Ovary (tissue), 7 donors: ENCODE measurements at regions not wholly inside any gene's neighbourhood (a gene's known extent, or its start where the extent isn't known, plus 50 kb on each side); places are given as distances from the start of the nearest gene placed in this dataset.

Experiments
- DNase-seq, 5 donors: peaks; one replicate each; pipeline ENCODE4 v3.0.0-alpha.2; 2019 to 2020
- H3K27ac ChIP-seq, 2 donors: fragments of 200-600 bp; one replicate each; pipeline versions ENCODE4 v1.5.1 to v1.8.0; 2019 to 2022
- H3K27me3 ChIP-seq: fragments of 200-600 bp; one replicate; pipeline ENCODE4 v1.8.0; 2022
- H3K36me3 ChIP-seq: fragments of 200-600 bp; sonication (generic); one replicate; pipeline ENCODE4 v1.5.1; 2019
- H3K4me1 ChIP-seq: one replicate; pipeline ENCODE4 v1.8.1; 2013; ENCODE audit warnings: mild to moderate bottlenecking, moderate library complexity; ENCODE audit not compliant: insufficient read depth
- H3K4me3 ChIP-seq: fragments of 200-600 bp; sonication (generic); one replicate; pipeline ENCODE4 v1.5.1; 2017
- H3K9me3 ChIP-seq, 2 donors: fragments of 200-600 bp in 1 of 2; sonication (generic) in 1 of 2; one replicate each; pipeline versions ENCODE4 v1.5.1 to v1.8.1; 2013 to 2019; ENCODE audit warnings: mild to moderate bottlenecking in 1 of 2, moderate library complexity in 1 of 2
- EP300 ChIP-seq: sonication (generic); formaldehyde crosslinking; IDR thresholded peaks from one replicate; pipeline ENCODE4 v1.6.1; 2017; ENCODE audit warnings: antibody characterized with exemption
- POLR2A ChIP-seq: fragments of 450-650 bp; IDR thresholded peaks from one replicate; pipeline ENCODE4 v1.6.1; 2017; ENCODE audit warnings: antibody characterized with exemption, mild to moderate bottlenecking, moderate library complexity
- WGBS, 3 donors: extraction: QIAGEN DNeasy Blood & Tissue Kit in 1 of 3; methylation state at CpG; one replicate each; pipeline versions ENCODE4 v1.1.5 to v1.1.7; 2013 to 2017; 5-methylcytosine and 5-hydroxymethylcytosine counted together
- intact Hi-C, 4 donors: fragments of 100-400 bp; cut with DNase I; formaldehyde crosslinking; loops; one replicate each; pipeline versions ENCODE4 v1.11.0 to v1.15.1; 2022 to 2023
- TF ChIP-seq, protein P1 (sequence below), 3 donors: fragments of 450-650 bp in 2 of 3; fragments of 200-600 bp in 1 of 3; IDR thresholded peaks; one replicate each; pipeline versions ENCODE4 v1.5.1 to v1.8.0; 2016 to 2022; ENCODE audit warnings: antibody characterized with exemption in 3 of 3, mild to moderate bottlenecking in 1 of 3
- donor health status: DM: no; HTN: no; CAD: no; lungs with moderate emphysema.
- donor health status: DM: no; HTN: no; CAD: no.
- donor health status: Bipolar disorder and iron deficiency.
- donor health status: DM: no; HTN: no; CAD: no.
- donor health status: DM: yes; HTN: yes; CAD: no.

DNA sequence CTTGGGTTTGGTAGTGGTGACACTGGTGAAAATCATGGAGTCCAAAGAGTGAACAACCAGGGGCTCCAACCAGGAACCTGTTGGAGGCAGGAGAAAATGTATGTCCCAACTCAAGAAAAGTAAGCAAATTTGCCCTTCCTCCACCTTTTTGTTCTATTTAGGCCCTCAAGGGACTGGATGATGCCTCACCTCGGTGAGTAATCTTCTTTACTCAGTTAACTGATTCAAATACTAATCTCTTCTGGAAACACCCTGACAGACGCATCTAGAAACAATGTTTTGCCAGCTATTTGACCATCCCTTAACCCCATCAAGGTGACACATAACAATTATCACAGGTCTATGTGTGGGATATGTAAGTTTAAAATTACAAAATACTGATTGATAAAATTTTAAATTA lies 272.4 kb upstream of the FOXG1 start:
- no peak for DNase-seq
- no peak overlapping the region for H3K4me3 ChIP-seq
- H3K27ac ChIP-seq = no peak overlapping the region
- H3K4me1 ChIP-seq = no peaks in the 10 kb centered on the region
- intact Hi-C loops = no loop called here
- TF ChIP-seq EP300 = no peak
- TF ChIP-seq POLR2A = no peak
- TF ChIP-seq, protein P1, sequence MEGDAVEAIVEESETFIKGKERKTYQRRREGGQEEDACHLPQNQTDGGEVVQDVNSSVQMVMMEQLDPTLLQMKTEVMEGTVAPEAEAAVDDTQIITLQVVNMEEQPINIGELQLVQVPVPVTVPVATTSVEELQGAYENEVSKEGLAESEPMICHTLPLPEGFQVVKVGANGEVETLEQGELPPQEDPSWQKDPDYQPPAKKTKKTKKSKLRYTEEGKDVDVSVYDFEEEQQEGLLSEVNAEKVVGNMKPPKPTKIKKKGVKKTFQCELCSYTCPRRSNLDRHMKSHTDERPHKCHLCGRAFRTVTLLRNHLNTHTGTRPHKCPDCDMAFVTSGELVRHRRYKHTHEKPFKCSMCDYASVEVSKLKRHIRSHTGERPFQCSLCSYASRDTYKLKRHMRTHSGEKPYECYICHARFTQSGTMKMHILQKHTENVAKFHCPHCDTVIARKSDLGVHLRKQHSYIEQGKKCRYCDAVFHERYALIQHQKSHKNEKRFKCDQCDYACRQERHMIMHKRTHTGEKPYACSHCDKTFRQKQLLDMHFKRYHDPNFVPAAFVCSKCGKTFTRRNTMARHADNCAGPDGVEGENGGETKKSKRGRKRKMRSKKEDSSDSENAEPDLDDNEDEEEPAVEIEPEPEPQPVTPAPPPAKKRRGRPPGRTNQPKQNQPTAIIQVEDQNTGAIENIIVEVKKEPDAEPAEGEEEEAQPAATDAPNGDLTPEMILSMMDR (IDR thresholded peaks at IDR 0.05) = no peak
- no peaks in the 10 kb centered on the region for H3K9me3 ChIP-seq
- no peaks in the 10 kb centered on the region for H3K36me3 ChIP-seq
- 71 to 84% (median 74%) methylated on average over 2 of the region's 2 CpGs for WGBS, 3 donors
- no peaks in the 10 kb centered on the region for H3K27me3 ChIP-seq

DNA sequence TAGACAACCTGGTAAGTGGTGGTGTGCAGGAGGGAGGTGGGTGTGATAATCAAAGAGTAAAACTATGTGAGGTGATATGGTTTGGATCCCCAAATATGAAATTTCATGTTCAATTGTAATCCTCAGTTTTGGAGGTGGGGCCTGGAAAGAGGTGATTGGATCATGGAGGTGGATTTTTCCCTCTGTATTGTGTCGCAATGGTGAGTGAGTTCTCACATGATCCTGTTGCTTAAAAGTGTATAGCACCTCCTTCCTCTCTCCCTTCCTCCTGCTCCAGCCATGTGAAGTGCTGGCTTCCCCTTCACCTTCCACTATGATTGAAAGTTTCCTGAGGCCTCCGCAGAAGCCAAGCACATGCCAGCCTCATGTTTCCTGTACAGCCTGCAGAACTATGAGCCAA lies 270.2 kb upstream of the FOXG1 start:
- H3K36me3 ChIP-seq = no peaks in the 10 kb centered on the region
- WGBS, 3 donors = 82 to 94% (median 87%) methylated on average over 2 of the region's 2 CpGs
- H3K4me1 ChIP-seq = no peaks in the 10 kb centered on the region
- H3K27me3 ChIP-seq = no peaks in the 10 kb centered on the region
- H3K4me3 ChIP-seq = no peak overlapping the region
- H3K9me3 ChIP-seq = no peaks in the 10 kb centered on the region
- TF ChIP-seq, protein P1 (IDR thresholded peaks at IDR 0.05) = no peak
- TF ChIP-seq EP300 (no peak), POLR2A (no peak)
- intact Hi-C loops = no loop called here
- no peak overlapping the region for H3K27ac ChIP-seq
- no peak for DNase-seq

DNA sequence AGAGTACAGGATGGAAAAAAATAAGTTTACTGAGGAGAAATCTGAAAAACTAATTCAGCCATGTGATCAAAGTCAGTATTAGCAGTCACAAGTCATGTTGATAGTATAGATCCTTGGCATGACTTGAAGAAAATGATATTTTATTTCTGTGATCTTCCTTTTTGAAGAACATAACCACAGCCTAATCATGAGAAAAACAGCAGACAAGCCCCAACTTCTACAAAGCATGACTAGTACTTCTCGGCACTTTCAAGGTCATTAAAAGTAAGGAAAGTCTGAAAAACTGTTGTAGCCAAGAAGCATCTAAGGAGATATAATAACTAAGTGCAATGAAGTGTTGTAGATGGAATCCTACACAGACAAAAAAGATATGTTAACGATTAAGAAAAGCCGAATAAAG lies 264.1 kb upstream of the FOXG1 start:
- Histone ChIP-seq H3K4me1 (no peaks in the 10 kb centered on the region), H3K4me3 (no peak overlapping the region), H3K27me3 (no peaks in the 10 kb centered on the region), H3K36me3 (no peaks in the 10 kb centered on the region), H3K27ac (no peak overlapping the region), H3K9me3 (no peaks in the 10 kb centered on the region)
- no peak for DNase-seq
- intact Hi-C loops = no loop called here
- WGBS, 3 donors = 22 to 46% (median 24%) methylated on average over 3 of the region's 3 CpGs
- TF ChIP-seq EP300 = no peak
- TF ChIP-seq POLR2A = no peak
- TF ChIP-seq, protein P1 (IDR thresholded peaks at IDR 0.05) = no peak

- intact Hi-C loops = no loop called here
- Histone ChIP-seq H3K4me1 (no peaks in the 10 kb centered on the region), H3K36me3 (no peaks in the 10 kb centered on the region), H3K9me3 (no peaks in the 10 kb centered on the region), H3K27ac (no peak overlapping the region), H3K4me3 (no peak overlapping the region), H3K27me3 (no peaks in the 10 kb centered on the region)
- WGBS, 3 donors = 75 to 81% (median 76%) methylated on average over 3 of the region's 3 CpGs
- no peak for TF ChIP-seq EP300
- no peak for TF ChIP-seq POLR2A
- TF ChIP-seq, protein P1 (IDR thresholded peaks at IDR 0.05) = no peak
- no peak for DNase-seq
These were observed 251.0 kb upstream of the FOXG1 start for GRCh38 chr14:28515571-28515970.

- no peaks in the 10 kb centered on the region for H3K27me3 ChIP-seq
- WGBS, 3 donors = 81 to 92% (median 87%) methylated on average over 5 of the region's 5 CpGs
- H3K36me3 ChIP-seq = no peaks in the 10 kb centered on the region
- TF ChIP-seq, protein P1 (IDR thresholded peaks at IDR 0.05) = no peak
- TF ChIP-seq EP300 = no peak
- TF ChIP-seq POLR2A = no peak
- no peak overlapping the region for H3K4me3 ChIP-seq
- no peak overlapping the region for H3K27ac ChIP-seq
- intact Hi-C loops = no loop called here
- H3K4me1 ChIP-seq = no peaks in the 10 kb centered on the region
- DNase-seq = no peak
- H3K9me3 ChIP-seq = no peaks in the 10 kb centered on the region
These were observed 229.7 kb upstream of the FOXG1 start for GRCh38 chr14:28536889-28537288.
